Fibroblast of skin of back (primary cell): ENCODE measurements at regions not wholly inside any gene's neighbourhood (a gene's known extent, or its start where the extent isn't known, plus 50 kb on each side); places are given as distances from the start of the nearest gene placed in this dataset.

ENCODE experiments used
- DNase-seq: peaks from one replicate; pipeline ENCODE4 v3.0.0-alpha.2; 2013

GRCh38 chr18:69109686-69110085, 291.0 kb upstream of the DOK6 start:
- peak; percentile 68 for DNase-seq

DNA sequence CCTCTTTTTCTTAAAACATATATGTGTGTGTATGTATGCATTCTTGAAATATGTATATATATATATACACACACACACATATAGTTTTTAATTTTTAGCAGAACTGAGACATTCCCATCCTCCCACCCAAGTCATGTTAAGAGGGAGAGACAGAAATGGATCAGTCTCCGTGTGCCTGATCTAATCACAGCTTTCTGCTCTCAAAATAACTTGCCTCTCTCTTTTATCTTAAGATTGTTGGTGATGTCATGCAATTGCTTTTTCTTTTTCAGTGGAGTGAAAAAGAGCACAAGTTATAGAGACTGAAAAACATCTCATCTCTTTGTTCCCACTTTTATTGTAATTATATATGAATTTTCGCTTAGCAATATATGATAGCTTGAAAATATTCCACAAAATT, 279.9 kb upstream of the DOK6 start:
- DNase-seq, result no peak

DNA sequence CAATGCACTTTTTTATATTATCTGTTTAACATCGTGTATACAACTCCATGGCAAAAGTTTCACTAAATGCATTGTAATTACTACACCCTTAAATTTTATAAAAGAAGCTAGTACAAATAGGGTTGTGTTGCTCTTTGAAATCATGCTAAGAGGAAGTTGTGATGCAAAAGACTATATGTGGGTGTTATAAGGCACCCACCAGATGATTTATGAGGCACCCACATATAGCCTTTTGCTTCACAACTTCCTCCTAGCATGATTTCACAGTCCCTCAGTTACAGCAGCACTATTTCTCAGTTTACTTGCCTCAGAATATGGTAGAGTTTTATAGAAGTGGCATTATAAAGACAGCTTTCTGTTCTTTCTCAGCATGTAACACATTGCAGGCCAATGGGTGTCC, 277.3 kb upstream of the DOK6 start:
- no peak for DNase-seq

DNA sequence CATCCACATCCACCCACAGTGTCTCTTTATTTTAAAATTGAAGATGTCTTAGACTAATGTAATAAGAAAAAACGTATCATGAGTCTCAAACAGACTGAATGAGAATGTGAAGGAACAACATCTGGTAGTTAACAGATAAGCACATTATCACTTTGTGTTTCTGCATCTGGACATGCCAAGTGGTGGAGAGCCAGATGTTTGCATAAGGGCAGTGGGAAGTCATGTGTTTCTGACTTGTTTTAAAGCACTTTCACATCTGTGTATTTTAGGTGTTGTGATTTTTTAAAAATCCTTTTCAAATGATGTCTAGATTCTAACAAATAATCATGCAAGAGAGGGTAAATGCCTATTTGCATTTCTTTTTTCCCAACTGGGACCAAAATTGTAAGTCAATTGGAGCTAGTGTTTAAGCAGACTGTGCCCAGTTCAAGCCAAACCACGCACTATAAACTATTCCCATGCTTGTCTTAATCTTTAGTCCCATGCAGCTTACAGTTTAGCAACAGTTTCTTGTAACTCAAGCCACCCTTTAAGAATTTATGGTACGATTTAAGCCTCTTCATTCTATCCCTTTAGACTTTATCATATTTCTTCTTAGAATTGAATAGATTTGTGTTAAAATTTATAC, 272.7 kb upstream of the DOK6 start:
- peak; percentile 1 for DNase-seq

DNA sequence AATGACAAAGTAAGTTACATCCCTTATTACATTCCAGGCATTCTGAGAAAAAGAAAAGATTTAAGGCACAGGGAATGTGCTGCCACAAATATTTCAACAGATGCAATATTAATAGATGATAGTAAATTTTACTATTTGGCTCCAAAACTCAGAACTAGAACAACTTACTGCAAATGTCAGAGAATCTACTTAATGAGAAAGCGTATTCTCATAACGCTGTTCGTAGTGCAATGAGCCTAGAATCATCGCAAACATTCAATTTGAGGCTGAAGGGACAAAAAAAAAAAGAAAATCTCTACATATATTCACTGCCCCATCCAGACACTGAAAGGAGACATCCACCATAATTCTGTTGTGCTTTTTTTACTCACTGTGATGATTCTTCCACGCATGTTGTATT, 272.1 kb upstream of the DOK6 start:
- DNase-seq, result no peak

- no peak for DNase-seq
These were observed 271.7 kb upstream of the DOK6 start for GRCh38 chr18:69128978-69129377.

DNA sequence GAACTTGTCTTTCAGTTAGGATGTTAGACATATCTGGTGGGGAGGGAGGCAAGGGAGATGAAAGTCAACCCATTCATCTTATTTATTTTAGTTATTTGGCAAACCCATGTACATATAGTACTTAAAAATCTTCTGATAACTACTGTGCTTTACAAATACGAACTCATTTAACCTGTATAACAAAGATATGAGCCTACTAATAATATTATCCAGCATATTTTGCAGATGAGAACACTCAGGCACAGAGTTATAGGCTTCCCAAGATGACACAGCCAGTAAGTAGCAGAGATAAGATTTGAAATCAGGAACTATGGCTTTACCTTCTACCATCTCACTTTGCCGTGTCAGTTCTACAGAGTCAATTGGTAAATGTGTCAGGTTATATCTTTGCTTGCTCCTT, 262.6 kb upstream of the DOK6 start:
- DNase-seq, result no peak

GRCh38 chr18:69143084-69143483, 257.6 kb upstream of the DOK6 start:
- DNase-seq, result no peak

- DNase-seq, result no peak
These were observed 248.3 kb upstream of the DOK6 start for GRCh38 chr18:69152436-69152835.

- DNase-seq, result no peak
These were observed 242.8 kb upstream of the DOK6 start for GRCh38 chr18:69157906-69158305.

GRCh38 chr18:69158944-69159343, 241.7 kb upstream of the DOK6 start:
- no peak for DNase-seq

DNA sequence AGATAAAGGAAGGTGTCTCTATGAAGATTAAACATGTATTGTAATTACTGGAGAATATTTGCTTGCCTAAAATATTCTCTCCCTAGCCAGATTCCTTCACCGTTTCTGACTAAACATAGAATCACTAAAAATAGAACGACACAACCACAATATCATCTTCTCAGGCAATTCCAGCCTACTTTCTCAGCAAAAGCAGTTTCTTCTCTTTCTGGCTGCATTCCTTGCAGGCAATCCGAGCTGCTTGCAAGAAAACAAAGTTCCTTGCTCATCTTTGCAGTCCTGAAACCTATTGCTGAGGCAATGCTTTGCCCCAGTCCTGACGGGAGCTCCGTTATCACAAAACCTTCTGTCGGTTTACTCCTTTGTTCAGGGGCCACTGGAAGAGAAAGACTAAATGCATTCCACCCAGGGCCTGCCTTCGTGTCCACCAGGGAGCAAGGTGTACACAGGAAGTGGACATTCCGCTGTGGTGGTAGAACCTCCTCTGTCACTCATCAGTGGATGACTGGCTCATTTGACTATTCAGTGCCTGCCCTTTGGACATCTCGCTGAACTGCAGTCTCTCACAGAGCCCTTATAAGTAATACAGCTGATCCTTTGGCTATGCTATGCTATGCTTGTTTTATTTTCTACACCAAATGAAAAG, 239.2 kb upstream of the DOK6 start:
- DNase-seq, result peak; percentile 83

GRCh38 chr18:69162649-69163048, 238.0 kb upstream of the DOK6 start:
- no peak for DNase-seq

- DNase-seq, result peak; percentile 5
These were observed 228.6 kb upstream of the DOK6 start for GRCh38 chr18:69172046-69172445.

DNA sequence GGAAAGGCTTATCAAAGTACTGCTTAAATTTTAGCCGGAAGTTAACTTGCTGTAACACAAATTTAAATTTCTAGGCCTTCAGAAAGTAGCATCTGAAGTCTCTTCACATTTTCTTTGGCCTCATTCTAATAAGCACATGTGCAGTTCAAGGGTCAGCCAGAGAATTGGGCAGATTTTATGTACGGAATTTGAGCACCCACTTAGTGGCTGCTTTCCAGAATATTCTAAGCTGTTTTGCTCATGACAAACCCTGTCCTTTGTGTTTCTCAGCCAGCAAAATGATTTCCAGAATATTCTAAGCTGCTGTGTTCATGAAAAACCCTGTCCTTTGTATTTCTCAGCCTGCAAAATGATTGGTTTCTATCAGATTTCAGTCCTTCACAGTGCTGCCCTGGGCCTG, 225.0 kb upstream of the DOK6 start:
- no peak for DNase-seq

DNA sequence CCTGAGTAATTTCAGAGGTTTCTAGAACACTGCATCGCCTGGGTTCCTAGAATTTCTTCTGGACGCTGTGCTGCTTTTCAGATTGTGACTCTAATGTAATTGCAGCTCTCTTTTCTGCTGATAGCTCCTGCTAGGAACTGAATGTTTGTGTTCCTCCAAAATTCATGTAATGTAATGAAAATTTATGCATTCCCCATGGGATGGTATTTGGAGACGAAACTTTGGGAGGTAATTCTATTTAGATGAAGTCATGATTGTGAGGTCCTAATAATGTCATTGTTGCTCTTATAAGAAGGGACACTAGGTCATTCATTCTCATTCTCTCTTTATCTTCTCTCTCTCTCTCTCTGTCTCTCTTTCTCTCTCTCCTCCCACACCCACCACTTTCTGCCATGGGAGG, 223.9 kb upstream of the DOK6 start:
- DNase-seq, result peak; percentile 34

DNA sequence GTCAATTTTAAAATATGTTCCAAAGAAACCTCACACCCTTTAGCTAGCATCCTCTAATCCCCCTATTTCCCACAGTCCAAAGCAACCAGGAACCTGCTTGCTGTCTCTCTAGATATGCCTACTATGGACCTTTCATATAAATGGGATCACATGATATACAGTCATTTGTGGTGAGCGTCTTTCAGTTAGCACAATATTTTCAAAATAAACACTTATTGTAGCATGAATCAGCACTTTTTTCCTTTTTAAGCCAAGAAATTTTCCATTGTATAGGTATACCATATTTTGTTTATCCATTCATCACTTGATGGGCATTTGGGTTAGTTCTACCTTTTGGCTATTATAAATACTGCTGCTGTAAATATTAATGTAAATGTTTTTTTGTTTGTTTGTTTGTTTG, 223.0 kb upstream of the DOK6 start:
- peak; percentile 18 for DNase-seq

GRCh38 chr18:69186162-69186561, 214.5 kb upstream of the DOK6 start:
- no peak for DNase-seq

DNA sequence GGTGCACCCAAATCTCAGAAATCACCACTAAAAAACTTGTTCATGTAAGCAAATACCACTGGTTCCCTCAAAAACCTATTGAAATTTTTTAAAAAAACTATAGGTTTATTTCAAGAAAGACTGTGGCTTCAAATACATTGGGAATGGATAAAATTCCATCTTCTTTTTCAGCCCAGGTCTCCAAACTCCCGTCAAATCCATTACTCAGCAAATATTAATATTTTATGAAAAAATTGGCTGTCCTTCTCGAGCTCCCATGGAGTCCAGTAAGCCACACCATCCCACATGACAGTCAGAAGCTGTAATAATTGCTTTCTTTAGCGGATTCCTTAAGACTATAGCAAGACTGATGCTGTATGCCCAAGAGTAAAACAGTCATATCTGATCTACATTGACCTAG, 204.4 kb upstream of the DOK6 start:
- no peak for DNase-seq

DNA sequence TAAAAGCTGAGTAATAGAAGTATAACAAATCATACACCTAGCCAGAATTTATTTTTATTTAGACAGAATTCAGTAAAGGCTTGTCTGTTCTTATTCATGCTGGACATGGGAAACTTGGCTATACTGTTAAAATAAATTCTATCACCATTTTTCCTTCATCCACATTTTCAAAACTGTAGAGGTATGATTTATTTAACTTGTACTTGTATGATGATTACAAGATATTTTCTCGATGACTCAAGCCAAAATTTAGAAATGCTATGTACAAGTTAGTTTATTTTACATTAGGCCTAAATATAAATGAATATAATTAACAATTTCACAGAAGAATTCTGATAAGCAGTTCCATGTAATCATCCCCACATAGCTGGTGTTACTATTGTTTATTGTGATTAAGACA, 194.8 kb upstream of the DOK6 start:
- no peak for DNase-seq

DNA sequence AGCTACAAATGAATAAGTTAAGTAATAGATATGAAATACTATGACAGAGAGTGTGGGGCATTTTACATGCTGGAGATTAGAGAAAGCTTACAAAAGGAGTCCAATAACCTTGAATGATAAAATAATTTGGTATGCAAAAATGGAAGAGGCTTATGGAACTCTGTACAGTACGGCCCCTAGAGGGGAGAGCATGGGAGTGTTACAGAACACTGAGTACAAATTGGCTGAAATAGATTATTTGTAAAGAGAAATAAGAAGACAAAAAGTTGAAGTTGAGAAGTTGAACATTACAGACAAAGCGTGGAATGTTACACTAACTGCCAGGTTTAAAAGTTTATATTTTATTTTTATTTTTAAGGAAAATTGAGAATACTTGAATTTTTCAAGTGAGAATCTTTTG, 192.1 kb upstream of the DOK6 start:
- DNase-seq, result no peak

DNA sequence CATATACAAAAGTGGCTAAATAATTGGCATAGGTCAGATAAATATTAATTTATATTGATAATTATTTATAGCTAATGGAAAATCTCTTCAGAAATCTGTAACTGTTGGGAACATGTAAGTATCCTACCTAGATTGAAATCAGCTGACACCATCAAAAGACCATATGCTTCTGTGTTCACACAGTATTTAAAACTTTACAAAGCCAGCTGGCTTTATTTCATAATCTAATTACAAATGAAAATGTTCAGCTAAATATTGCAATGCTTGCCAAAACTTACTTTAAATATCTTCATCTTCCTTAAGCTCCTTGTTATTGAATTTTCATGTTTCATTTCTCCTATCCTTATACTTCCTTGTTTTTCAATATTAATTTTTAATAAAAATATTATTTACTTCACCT, 190.9 kb upstream of the DOK6 start:
- no peak for DNase-seq

DNA sequence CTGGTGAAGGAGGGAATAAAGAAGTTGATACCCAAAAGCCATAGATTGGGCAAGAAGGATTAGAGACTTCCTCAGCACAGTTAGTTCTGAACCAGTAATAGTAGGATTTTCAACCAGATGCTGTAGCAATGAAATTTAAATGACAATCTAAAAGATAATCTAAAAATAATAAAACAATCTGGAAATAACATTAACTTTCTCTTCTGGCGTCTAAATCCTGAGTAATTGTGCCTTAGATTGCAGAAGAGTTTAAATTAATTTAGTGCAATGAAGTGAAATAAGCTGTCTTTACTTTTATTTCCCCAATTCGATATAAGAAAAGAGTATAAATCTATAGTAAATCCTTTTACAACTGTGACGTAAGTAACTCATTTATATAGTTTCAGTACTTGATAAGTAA, 186.8 kb upstream of the DOK6 start:
- DNase-seq, result no peak

GRCh38 chr18:69215161-69215560, 185.5 kb upstream of the DOK6 start:
- DNase-seq, result no peak

DNA sequence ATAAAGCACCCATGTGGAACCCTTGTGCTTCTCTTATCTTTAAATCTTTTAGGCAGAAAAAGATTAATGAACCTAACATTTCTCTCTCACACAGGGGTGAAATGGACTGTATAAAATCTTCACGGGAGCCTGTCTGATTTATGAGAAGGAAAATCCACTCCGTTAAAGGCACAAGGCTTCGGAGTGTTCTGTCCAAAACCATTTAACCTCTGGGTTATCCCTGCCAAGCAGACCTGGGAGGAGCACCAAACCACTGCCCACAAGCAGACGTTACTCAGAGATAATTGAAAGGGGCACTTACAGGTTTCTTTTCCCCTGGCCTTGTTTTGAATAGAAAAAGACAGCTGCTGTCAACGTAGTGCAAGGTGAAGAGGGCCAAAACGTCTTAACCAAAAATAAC, 184.4 kb upstream of the DOK6 start:
- no peak for DNase-seq
